HEK293T (cell line): ENCODE measurements at regions not wholly inside any gene's neighbourhood (a gene's known extent, or its start where the extent isn't known, plus 50 kb on each side); places are given as distances from the start of the nearest gene placed in this dataset.

Experiments used
- BHLHE40 ChIP-seq: fragments of 450-650 bp; IDR thresholded peaks from 2 replicates; pipeline ENCODE4 v1.6.1; 2016; ENCODE audit warnings: mild to moderate bottlenecking, moderate library complexity, borderline replicate concordance
- ELF4 ChIP-seq: fragments of 450-650 bp; IDR thresholded peaks from 2 replicates; pipeline ENCODE4 v1.6.1; 2017; ENCODE audit warnings: antibody characterized with exemption
- L3MBTL2 ChIP-seq: fragments of 450-650 bp; conservative IDR thresholded peaks from 2 replicates; pipeline ENCODE4 v1.6.1; 2016; ENCODE audit warnings: mild to moderate bottlenecking
- SP1 ChIP-seq: fragments of 450-650 bp; IDR thresholded peaks from 2 replicates; pipeline ENCODE4 v1.6.1; 2017
- SUZ12 ChIP-seq: fragments of 450-650 bp; IDR thresholded peaks from 2 replicates; pipeline ENCODE4 v1.6.1; 2016; ENCODE audit warnings: mild to moderate bottlenecking
- ZNF384 ChIP-seq: fragments of 450-650 bp; IDR thresholded peaks from 2 replicates; pipeline ENCODE4 v1.6.1; 2016

DNA sequence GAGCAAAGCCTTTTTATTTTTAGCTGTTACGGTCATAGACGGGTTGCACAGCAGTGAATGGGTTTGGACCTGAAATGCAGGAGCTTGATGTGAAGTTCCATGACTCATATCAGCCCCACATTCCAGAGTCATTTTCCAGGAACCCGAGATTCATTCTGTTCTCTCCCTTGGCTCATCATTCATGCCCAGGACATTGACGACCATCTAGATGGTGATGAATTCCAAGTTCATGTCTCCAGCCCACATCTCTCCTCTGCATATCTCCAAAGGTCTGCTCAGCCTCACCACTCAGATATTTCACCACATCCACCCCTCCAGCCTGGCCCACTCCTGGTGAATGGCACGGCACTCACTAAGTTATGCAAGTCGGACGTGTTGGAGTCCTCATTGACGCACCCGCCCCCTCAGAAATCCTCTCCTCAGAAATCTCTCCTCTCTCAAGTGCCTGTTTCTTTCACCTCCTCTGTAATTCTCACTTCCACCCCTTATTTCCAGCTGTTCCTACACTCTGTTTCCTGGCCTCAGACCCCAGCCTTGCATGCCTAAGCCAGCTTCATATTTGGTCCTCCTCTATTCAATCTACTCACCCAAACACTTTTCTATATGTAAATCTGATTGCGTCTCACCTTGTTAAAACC lies 83.1 kb downstream of the ALOX5AP start:
- TF ChIP-seq ELF4 = no peak
- TF ChIP-seq SP1 = no peak
- TF ChIP-seq ZNF384 = no peak
- no peak for TF ChIP-seq BHLHE40
- TF ChIP-seq SUZ12 = no peak
- no peak for TF ChIP-seq L3MBTL2
